ENCODE measurements at regions not wholly inside any gene's neighbourhood (a gene's known extent, or its start where the extent isn't known, plus 50 kb on each side); places are given as distances from the start of the nearest gene placed in this dataset.

DNA sequence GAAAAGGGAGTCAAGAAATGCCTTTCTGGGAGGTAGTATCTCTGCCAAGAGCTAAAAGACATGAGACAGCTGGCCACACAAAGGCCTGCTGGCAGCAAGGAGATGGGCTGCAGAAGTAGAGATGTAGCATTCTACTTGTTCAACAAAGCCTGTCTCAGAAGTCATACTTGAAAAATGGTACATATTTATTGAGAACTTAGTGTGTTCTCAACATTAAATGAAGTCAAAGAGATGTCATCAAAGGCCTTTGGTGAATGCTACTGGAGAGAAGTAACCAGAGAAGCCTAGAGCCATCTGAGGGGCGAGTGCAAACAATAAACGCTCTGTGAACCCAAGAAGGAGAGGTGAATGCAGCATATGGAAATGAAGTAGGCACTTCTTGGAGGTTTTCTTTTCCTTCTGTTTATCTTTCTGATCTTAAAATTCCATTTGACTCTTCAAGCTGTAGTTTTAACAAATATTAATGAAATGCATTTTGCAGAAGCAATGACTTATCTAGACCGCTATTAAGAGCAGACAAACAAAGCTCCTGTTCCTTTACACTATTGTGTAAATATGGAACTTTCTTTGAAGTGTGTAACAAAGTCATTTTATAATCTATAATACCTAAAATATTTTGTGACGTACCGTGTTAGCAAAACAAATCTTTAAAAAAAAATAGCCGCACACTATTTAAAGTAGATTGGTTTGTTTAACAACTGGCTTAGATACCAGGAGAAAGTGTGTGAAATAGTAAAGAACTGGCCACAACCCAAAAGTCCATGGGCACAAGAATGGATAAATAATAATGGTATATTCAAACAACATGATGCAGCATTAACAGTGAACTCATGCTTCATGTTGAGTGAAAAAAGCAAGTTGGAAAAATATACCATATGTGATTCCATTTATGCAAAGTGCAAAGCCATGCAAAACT is 70.2 kb downstream of the ZNF608 start:
- no peak for TF ChIP-seq CTCF (IDR thresholded peaks at IDR 0.05 in 8 of 11, conservative IDR thresholded peaks at IDR 0.05 in 3 of 11)
- TF ChIP-seq POLR2AphosphoS5 (IDR thresholded peaks at IDR 0.05): peak in 1 of 3 donors; percentile 21
- TF ChIP-seq POLR2A (IDR thresholded peaks at IDR 0.05): no peak

All from spleen (tissue), 7 donors.